ENCODE measurements at regions not wholly inside any gene's neighbourhood (a gene's known extent, or its start where the extent isn't known, plus 50 kb on each side); places are given as distances from the start of the nearest gene placed in this dataset.

GRCh38 chr6:126516411-126516810, 176.5 kb downstream of the CENPW start:
- H3K4me3 ChIP-seq (ENCODE audit: low read depth, low read length): no peak overlapping the region
- POLR2A ChIA-PET: no interaction called here
- H3K27ac ChIP-seq (ENCODE audit: low read depth, low read length): no peak overlapping the region
- H3K9me3 ChIP-seq (ENCODE audit: control insufficient read depth, insufficient read depth, low read length): no peaks in the 10 kb centered on the region
- H3K27me3 ChIP-seq (ENCODE audit: control insufficient read depth, insufficient read depth, low read length): no peaks in the 10 kb centered on the region
- no peak for TF ChIP-seq CTCF (IDR thresholded peaks at IDR 0.05; ENCODE audit: low read depth, low read length)
- CTCF ChIA-PET: no interaction called here
- DNase-seq (ENCODE audit: low read depth, low spot score): no peak

GRCh38 chr6:126524811-126525326, 185.0 kb downstream of the CENPW start:
- DNase-seq (ENCODE audit: low read depth, low spot score): no peak
- H3K4me3 ChIP-seq (ENCODE audit: low read depth, low read length): no peak overlapping the region
- no peak overlapping the region for H3K27ac ChIP-seq (ENCODE audit: low read depth, low read length)
- no peaks in the 10 kb centered on the region for H3K27me3 ChIP-seq (ENCODE audit: control insufficient read depth, insufficient read depth, low read length)
- H3K9me3 ChIP-seq (ENCODE audit: control insufficient read depth, insufficient read depth, low read length): no peaks in the 10 kb centered on the region
- POLR2A ChIA-PET: no interaction called here
- TF ChIP-seq CTCF (IDR thresholded peaks at IDR 0.05; ENCODE audit: low read depth, low read length): no peak
- CTCF ChIA-PET: no interaction called here

GRCh38 chr6:126526547-126526946, 186.6 kb downstream of the CENPW start:
- DNase-seq (ENCODE audit: low read depth, low spot score): no peak
- Histone ChIP-seq H3K27me3 (ENCODE audit: control insufficient read depth, insufficient read depth, low read length) (no peaks in the 10 kb centered on the region), H3K27ac (ENCODE audit: low read depth, low read length) (no peak overlapping the region), H3K9me3 (ENCODE audit: control insufficient read depth, insufficient read depth, low read length) (no peaks in the 10 kb centered on the region), H3K4me3 (ENCODE audit: low read depth, low read length) (no peak overlapping the region)
- no peak for TF ChIP-seq CTCF (IDR thresholded peaks at IDR 0.05; ENCODE audit: low read depth, low read length)
- ChIA-PET POLR2A (no interaction called here), CTCF (no interaction called here)

GRCh38 chr6:126526996-126527606, 187.2 kb downstream of the CENPW start:
- no peak for DNase-seq (ENCODE audit: low read depth, low spot score)
- Histone ChIP-seq H3K27me3 (ENCODE audit: control insufficient read depth, insufficient read depth, low read length) (no peaks in the 10 kb centered on the region), H3K4me3 (ENCODE audit: low read depth, low read length) (no peak overlapping the region), H3K9me3 (ENCODE audit: control insufficient read depth, insufficient read depth, low read length) (no peaks in the 10 kb centered on the region), H3K27ac (ENCODE audit: low read depth, low read length) (no peak overlapping the region)
- POLR2A ChIA-PET: no interaction called here
- CTCF ChIA-PET: no interaction called here
- TF ChIP-seq CTCF (IDR thresholded peaks at IDR 0.05; ENCODE audit: low read depth, low read length): no peak

- no peak overlapping the region for H3K27ac ChIP-seq (ENCODE audit: low read depth, low read length)
- H3K4me3 ChIP-seq (ENCODE audit: low read depth, low read length): no peak overlapping the region
- no peaks in the 10 kb centered on the region for H3K27me3 ChIP-seq (ENCODE audit: control insufficient read depth, insufficient read depth, low read length)
- ChIA-PET POLR2A (no interaction called here), CTCF (interaction anchor here (1.2 kb wide), 1 partner anchor 169 kb away, joined by 4 read pairs; no protein-coding TSS in a partner anchor)
- no peak for TF ChIP-seq CTCF (IDR thresholded peaks at IDR 0.05; ENCODE audit: low read depth, low read length)
- H3K9me3 ChIP-seq (ENCODE audit: control insufficient read depth, insufficient read depth, low read length): no peaks in the 10 kb centered on the region
- no peak for DNase-seq (ENCODE audit: low read depth, low spot score)
These were observed 189.9 kb downstream of the CENPW start for GRCh38 chr6:126529637-126530362.

All from AG04450 (cell line).